H1 (cell line): ENCODE measurements at regions not wholly inside any gene's neighbourhood (a gene's known extent, or its start where the extent isn't known, plus 50 kb on each side); places are given as distances from the start of the nearest gene placed in this dataset.

Source experiments
- CTCF ChIA-PET: fragments of 300-600 bp; sonication (Branson Sonifier 250); formaldehyde crosslinking; loops from one replicate; lab custom pipeline; 2021; ENCODE audit not compliant: partially characterized antibody; lab: Charles Lee
- POLR2A ChIA-PET: fragments of 300-600 bp; sonication (Branson Sonifier 250); formaldehyde crosslinking; loops from one replicate; lab custom pipeline; 2021; ENCODE audit warnings: inconsistent platforms; ENCODE audit not compliant: partially characterized antibody; lab: Charles Lee
- DNase-seq, 2 experiments: peaks; one replicate each; pipeline versions ENCODE4 v3.0.0 to v3.0.0-alpha.2; 2010 to 2022; ENCODE audit warnings: low spot score in 2 of 2, low read depth in 1 of 2, mixed read lengths in 1 of 2
- FAIRE-seq: peaks from 2 replicates; lab custom pipeline; 2011; peaks lifted over from hg19 to GRCh38; lab: Jason Lieb, UNC
- H2AFZ ChIP-seq: 2 replicates; pipeline ENCODE4 v1.8.1; 2012; ENCODE audit warnings: low read length, inconsistent platforms
- H2AK5ac ChIP-seq: 2 replicates; pipeline ENCODE4 v1.6.1; 2013; ENCODE audit warnings: low read depth, low read length
- H2BK120ac ChIP-seq: replicated peaks from 2 replicates; pipeline ENCODE3; 2013; ENCODE audit warnings: low read depth, low read length, inconsistent platforms
- H2BK12ac ChIP-seq: 2 replicates; pipeline ENCODE4 v1.6.1; 2013; ENCODE audit warnings: low read depth, low read length
- H2BK15ac ChIP-seq: 2 replicates; pipeline ENCODE4 v1.6.1; 2013; ENCODE audit warnings: low read length
- H2BK20ac ChIP-seq: 2 replicates; pipeline ENCODE4 v1.6.1; 2013; ENCODE audit warnings: low read length
- H2BK5ac ChIP-seq: 2 replicates; pipeline ENCODE4 v1.6.1; 2013; ENCODE audit warnings: low read depth, low read length
- H3K14ac ChIP-seq: 2 replicates; pipeline ENCODE4 v1.6.1; 2013; ENCODE audit warnings: inconsistent platforms; ENCODE audit not compliant: insufficient read length
- H3K18ac ChIP-seq: 2 replicates; pipeline ENCODE4 v1.6.1; 2013; ENCODE audit warnings: low read length; ENCODE audit errors: extremely low read depth
- H3K23ac ChIP-seq: 2 replicates; pipeline ENCODE4 v1.6.1; 2013; ENCODE audit warnings: inconsistent platforms; ENCODE audit not compliant: insufficient read length
- H3K23me2 ChIP-seq: 2 replicates; pipeline ENCODE4 v1.6.1; 2013; ENCODE audit warnings: low read depth, low read length
- H3K27ac ChIP-seq: 2 replicates; pipeline ENCODE4 v1.6.1; 2011; ENCODE audit warnings: low read depth, low read length, inconsistent platforms
- H3K27me3 ChIP-seq, 4 experiments: replicated peaks in 1 of 4; 1 replicate in 1 of 4; 2 replicates in 3 of 4; pipeline versions ENCODE4 v1.6.1 to v1.8.1; 2011 to 2013; ENCODE audit warnings: low read length in 3 of 4, mild to moderate bottlenecking in 3 of 4, inconsistent platforms in 2 of 4, mixed read lengths in 2 of 4, moderate library complexity in 1 of 4; ENCODE audit not compliant: control insufficient read depth in 3 of 4, insufficient read depth in 3 of 4; ENCODE audit errors: extremely low read depth in 1 of 4
- H3K36me3 ChIP-seq, 4 experiments: 2 replicates each; pipeline versions ENCODE4 v1.6.1 to v1.8.1; 2011 to 2013; ENCODE audit warnings: mild to moderate bottlenecking in 4 of 4, low read length in 3 of 4, moderate library complexity in 2 of 4, control low read depth in 1 of 4, inconsistent platforms in 1 of 4; ENCODE audit not compliant: insufficient read depth in 4 of 4, control insufficient read depth in 2 of 4
- H3K4ac ChIP-seq: replicated peaks from 2 replicates; pipeline ENCODE3; 2013; ENCODE audit warnings: low read length, low read depth, mixed read lengths, inconsistent platforms; ENCODE audit not compliant: insufficient read length
- H3K4me1 ChIP-seq, 4 experiments: replicated peaks in 1 of 4; 1 replicate in 1 of 4; 2 replicates in 3 of 4; pipeline versions ENCODE4 v1.6.1 to v1.8.1; 2011 to 2013; ENCODE audit warnings: low read length in 3 of 4, inconsistent platforms in 2 of 4, mixed read lengths in 1 of 4; ENCODE audit not compliant: insufficient read depth in 4 of 4, control insufficient read depth in 3 of 4
- H3K4me2 ChIP-seq, 2 experiments: 2 replicates each; pipeline versions ENCODE4 v1.6.1 to v1.8.1; 2011 to 2013; ENCODE audit warnings: low read depth in 2 of 2, low read length in 2 of 2, control low read depth in 1 of 2, inconsistent platforms in 1 of 2, mild to moderate bottlenecking in 1 of 2; ENCODE audit not compliant: insufficient read depth in 1 of 2
- H3K4me3 ChIP-seq, 4 experiments: fragments of 200-600, 300-600 bp in 1 of 4; sonication (generic), shearing (Covaris generic), sonication (Bioruptor Twin) in 1 of 4; 2 replicates each; pipeline versions ENCODE4 v1.5.1 to v1.8.1; 2011 to 2016; ENCODE audit warnings: low read length in 4 of 4, low read depth in 3 of 4, control low read depth in 2 of 4, inconsistent platforms in 2 of 4, mild to moderate bottlenecking in 2 of 4, mixed read lengths in 1 of 4, moderate library complexity in 1 of 4; ENCODE audit not compliant: insufficient read depth in 2 of 4; ENCODE audit errors: extremely low read depth in 1 of 4
- H3K56ac ChIP-seq: replicated peaks from 2 replicates; pipeline ENCODE3; 2013; ENCODE audit warnings: low read depth, mild to moderate bottlenecking, mixed read lengths, low read length, inconsistent platforms; ENCODE audit not compliant: insufficient read length
- H3K79me1 ChIP-seq: 2 replicates; pipeline ENCODE4 v1.6.1; 2013; ENCODE audit warnings: low read depth, low read length, control low read depth
- H3K79me2 ChIP-seq, 2 experiments: 2 replicates each; pipeline versions ENCODE4 v1.6.1 to v1.8.1; 2012 to 2013; ENCODE audit warnings: low read length in 2 of 2, mild to moderate bottlenecking in 2 of 2, inconsistent platforms in 1 of 2; ENCODE audit not compliant: insufficient read depth in 2 of 2, control insufficient read depth in 1 of 2
- H3K9ac ChIP-seq, 4 experiments: replicated peaks in 1 of 4; 1 replicate in 1 of 4; 2 replicates in 3 of 4; pipeline versions ENCODE4 v1.6.1 to v1.8.1; 2011 to 2013; ENCODE audit warnings: low read depth in 3 of 4, low read length in 3 of 4, control low read depth in 2 of 4, mild to moderate bottlenecking in 2 of 4, moderate library complexity in 2 of 4, inconsistent platforms in 1 of 4; ENCODE audit errors: extremely low read depth in 1 of 4
- H3K9me3 ChIP-seq, 2 experiments: 2 replicates each; pipeline versions ENCODE4 v1.6.1 to v1.8.1; 2012 to 2013; ENCODE audit warnings: mild to moderate bottlenecking in 2 of 2, moderate library complexity in 2 of 2, control low read depth in 1 of 2, inconsistent platforms in 1 of 2, low read depth in 1 of 2, low read length in 1 of 2, mixed read lengths in 1 of 2; ENCODE audit not compliant: insufficient read depth in 2 of 2
- H4K20me1 ChIP-seq, 2 experiments: replicated peaks in 1 of 2; 2 replicates each; pipeline versions ENCODE3 to v1.8.1; 2011 to 2013; ENCODE audit warnings: inconsistent platforms in 2 of 2, low read length in 2 of 2, mild to moderate bottlenecking in 1 of 2; ENCODE audit not compliant: insufficient read depth in 2 of 2, control insufficient read depth in 1 of 2
- H4K5ac ChIP-seq: 2 replicates; pipeline ENCODE4 v1.6.1; 2013; ENCODE audit warnings: low read length, low read depth, mixed read lengths, inconsistent platforms; ENCODE audit not compliant: insufficient read length
- H4K8ac ChIP-seq: 2 replicates; pipeline ENCODE4 v1.8.0; 2013; ENCODE audit warnings: mild to moderate bottlenecking, moderate library complexity, low read length, inconsistent platforms; ENCODE audit not compliant: insufficient read depth; ENCODE audit errors: extremely low read depth
- H4K91ac ChIP-seq: replicated peaks from 2 replicates; pipeline ENCODE3; 2013; ENCODE audit warnings: low read length, mixed read lengths, inconsistent platforms; ENCODE audit not compliant: insufficient read length
- EZH2 ChIP-seq: fragments of 200-600 bp; sonication (generic); IDR thresholded peaks from 2 replicates; pipeline ENCODE4 v1.7.1; 2012; ENCODE audit warnings: low read depth, mild to moderate bottlenecking, moderate library complexity, low read length, inconsistent platforms; ENCODE audit not compliant: severe bottlenecking
- KDM1A ChIP-seq: fragments of 200-600, 300-600 bp; sonication (generic); IDR thresholded peaks from 2 replicates; pipeline ENCODE4 v1.7.1; 2016; ENCODE audit warnings: mild to moderate bottlenecking, low read length, borderline replicate concordance
- KDM4A ChIP-seq: IDR thresholded peaks from one replicate; pipeline ENCODE4 v1.7.1; 2012; ENCODE audit warnings: low read depth, mild to moderate bottlenecking, moderate library complexity, low read length, inconsistent platforms; ENCODE audit not compliant: severe bottlenecking
- RAD21 ChIP-seq, 2 experiments: IDR thresholded peaks in 1 of 2; conservative IDR thresholded peaks in 1 of 2; 2 replicates each; pipeline ENCODE4 v1.6.1; 2011; ENCODE audit warnings: low read depth in 2 of 2, low read length in 2 of 2, improper control_type of control experiment in 1 of 2, inconsistent platforms in 1 of 2, mild to moderate bottlenecking in 1 of 2, moderate library complexity in 1 of 2
- TCF12 ChIP-seq: IDR thresholded peaks from 2 replicates; pipeline ENCODE4 v1.6.1; 2011; ENCODE audit warnings: low read depth, mild to moderate bottlenecking, low read length
- WGBS, 2 experiments: shearing (Covaris generic) in 1 of 2; methylation state at CpG; one replicate each; pipeline versions ENCODE4 v1.1.6 to v1.1.7; 2013 to 2015; ENCODE audit warnings: low lambda C conversion rate in 2 of 2, mixed read lengths in 2 of 2, inconsistent platforms in 1 of 2, low coverage in 1 of 2, missing lambda C conversion rate in 1 of 2; ENCODE audit not compliant: insufficient replicate concordance in 2 of 2, insufficient coverage in 1 of 2, insufficient read length in 1 of 2; ENCODE audit errors: extremely low coverage in 1 of 2, missing lambda C conversion rate in 1 of 2; 5-methylcytosine and 5-hydroxymethylcytosine counted together

GRCh38 chr5:105952875-105953274 lies 1717.9 kb downstream of the EFNA5 start:
- no peak for DNase-seq
- H3K4me2 ChIP-seq, result no peak overlapping the region
- H3K4ac ChIP-seq, result no peak overlapping the region
- H4K20me1 ChIP-seq, result no peaks in the 10 kb centered on the region
- H4K8ac ChIP-seq, result no peak overlapping the region
- H3K56ac ChIP-seq, result no peak overlapping the region
- no peak overlapping the region for H2BK20ac ChIP-seq
- ChIA-PET POLR2A (no interaction called here), CTCF (no interaction called here)
- H2AFZ ChIP-seq, result no peak overlapping the region
- H3K9ac ChIP-seq, result no peak overlapping the region
- no peak for FAIRE-seq
- H2BK120ac ChIP-seq, result no peak overlapping the region
- H2BK5ac ChIP-seq, result no peak overlapping the region
- H3K36me3 ChIP-seq, result no peaks in the 10 kb centered on the region
- H2BK12ac ChIP-seq, result no peak overlapping the region
- no peak overlapping the region for H2BK15ac ChIP-seq
- no peak overlapping the region for H3K18ac ChIP-seq
- no peaks in the 10 kb centered on the region for H3K23me2 ChIP-seq
- no peak overlapping the region for H3K27ac ChIP-seq
- H3K4me1 ChIP-seq, result no peaks in the 10 kb centered on the region
- H3K79me2 ChIP-seq, result no peaks in the 10 kb centered on the region
- no peaks in the 10 kb centered on the region for H3K27me3 ChIP-seq
- no peak overlapping the region for H4K5ac ChIP-seq
- no peaks in the 10 kb centered on the region for H3K79me1 ChIP-seq
- H3K23ac ChIP-seq, result no peak overlapping the region
- TF ChIP-seq EZH2 (no peak), RAD21 (IDR thresholded peaks at IDR 0.05 in 1 of 2, conservative IDR thresholded peaks at IDR 0.05 in 1 of 2; ENCODE audit: low read depth in 2 of 2, low read length in 2 of 2) (no peak), TCF12 (no peak), KDM4A (no peak), KDM1A (no peak)
- no peak overlapping the region for H3K14ac ChIP-seq
- WGBS, 2 experiments, result 91% methylated on average over 3 of the region's 3 CpGs; no CpG with 5 or more reads in 1 of the 2 experiments
- no peak overlapping the region for H2AK5ac ChIP-seq
- no peak overlapping the region for H3K4me3 ChIP-seq
- no peak overlapping the region for H4K91ac ChIP-seq
- no peaks in the 10 kb centered on the region for H3K9me3 ChIP-seq
